Activated gamma-delta T cell (primary cell): ENCODE measurements at regions not wholly inside any gene's neighbourhood (a gene's known extent, or its start where the extent isn't known, plus 50 kb on each side); places are given as distances from the start of the nearest gene placed in this dataset.
"Not testable (repeated sequence)": the region's sequence is repeated elsewhere in the genome, so short reads cannot be mapped to it uniquely, and the experiment has no call there.

Experiments
- DNase-seq: peaks from one replicate; lab custom pipeline; 2025; lab: John Stamatoyannopoulos, UW

DNA sequence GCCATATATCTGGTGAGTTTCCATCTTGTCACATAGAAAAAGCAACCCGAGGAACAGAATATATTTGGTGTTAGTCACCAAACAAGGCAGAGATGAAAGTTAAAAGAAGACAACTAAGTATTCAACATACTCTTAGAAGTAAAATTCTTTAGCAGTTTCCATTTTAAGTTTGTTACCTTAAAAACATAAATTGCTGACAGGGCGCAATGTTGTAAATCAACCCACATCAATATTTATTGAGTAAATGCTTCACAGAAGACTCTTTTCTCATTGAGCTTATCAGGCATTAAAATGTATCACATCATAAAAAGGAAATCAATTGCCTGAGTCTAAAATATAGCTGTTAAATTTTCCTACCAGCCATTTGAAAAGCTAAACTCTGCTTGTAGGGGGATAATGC lies 603.0 kb downstream of the FBXO15 start:
- no peak for DNase-seq

DNA sequence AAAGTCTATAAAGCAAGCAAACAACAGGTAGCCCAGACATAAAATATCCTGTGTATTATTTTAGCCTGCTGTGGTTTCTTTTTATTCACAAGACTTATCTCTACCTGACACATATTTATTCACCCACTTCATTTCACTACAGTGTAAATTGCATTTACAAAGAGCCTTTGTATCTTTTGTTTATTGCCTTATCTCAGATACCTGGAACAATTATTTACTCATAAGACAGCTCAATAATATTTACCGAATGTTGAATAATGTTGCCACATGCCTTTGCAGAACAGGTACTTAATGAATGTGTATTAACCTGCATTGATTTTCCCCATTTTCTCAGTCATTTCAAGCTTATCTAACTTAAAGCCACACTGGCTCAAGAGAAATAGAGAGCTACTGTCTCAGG lies 603.6 kb downstream of the FBXO15 start:
- no peak for DNase-seq

DNA sequence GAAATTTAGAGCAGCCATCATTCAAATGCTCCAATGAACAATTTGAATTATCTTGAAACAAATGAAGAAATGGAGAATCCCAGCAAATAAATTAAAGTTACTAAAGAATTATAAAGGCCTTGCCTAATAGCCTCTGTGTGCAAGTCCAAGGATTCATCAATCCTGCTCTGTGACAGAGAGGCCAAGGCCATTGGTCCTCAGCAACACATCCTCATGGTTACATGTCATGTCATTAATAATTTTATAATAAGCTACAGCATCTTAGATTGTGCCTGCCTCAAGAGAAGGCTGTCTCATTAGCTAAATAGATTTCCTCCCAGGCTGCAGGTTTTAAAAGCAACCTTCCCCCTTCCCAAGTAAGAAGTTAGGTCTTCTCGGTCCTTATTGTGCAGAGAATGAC lies 611.6 kb downstream of the FBXO15 start:
- no peak for DNase-seq

DNA sequence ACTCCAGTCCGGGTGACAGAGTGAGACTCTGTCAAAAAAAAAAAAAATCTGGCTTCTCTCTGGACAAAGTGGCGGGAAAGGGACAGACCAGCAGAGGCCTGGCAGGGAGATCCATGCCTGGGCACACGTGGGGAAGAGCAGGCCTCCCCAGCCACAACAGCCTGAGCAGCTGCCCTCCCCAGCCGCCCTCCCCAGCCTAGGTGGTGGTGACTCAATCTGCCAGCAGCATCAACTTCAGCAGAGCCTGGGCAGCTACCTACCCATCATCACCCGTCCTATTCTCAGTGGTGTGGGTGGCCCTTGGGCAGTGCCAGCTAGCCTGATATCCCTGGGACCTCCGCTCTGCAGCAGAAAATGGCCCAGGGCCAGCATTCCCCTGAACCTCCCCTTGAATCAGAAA lies 612.4 kb downstream of the FBXO15 start:
- DNase-seq = no peak

- no peak for DNase-seq
Measured at GRCh38 chr18:73531601-73532000, 616.0 kb downstream of the FBXO15 start.

DNA sequence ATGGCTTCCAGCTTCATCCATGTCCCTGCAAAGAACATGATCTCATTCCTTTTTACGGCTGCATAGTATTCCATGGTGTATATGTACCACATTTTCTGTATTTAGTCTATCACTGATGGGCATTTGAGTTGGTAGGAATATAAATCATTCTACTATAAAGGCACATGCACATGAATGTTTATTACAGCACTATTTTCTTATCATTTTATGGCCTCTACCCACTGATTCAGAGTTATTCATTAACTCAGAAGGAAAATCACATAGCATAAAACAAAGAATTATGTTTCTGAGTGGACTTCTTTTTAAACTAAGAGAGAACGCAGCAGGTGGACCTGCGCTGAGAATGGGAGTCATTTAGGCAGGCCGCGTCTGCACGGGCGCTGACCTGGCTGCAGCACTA lies 619.6 kb downstream of the FBXO15 start:
- no peak for DNase-seq

GRCh38 chr18:73520229-73520628 lies 627.4 kb downstream of the FBXO15 start:
- DNase-seq = no peak

GRCh38 chr18:73516056-73516455 lies 631.6 kb downstream of the FBXO15 start:
- DNase-seq = not testable (repeated sequence)

GRCh38 chr18:73514449-73514848 lies 633.2 kb downstream of the FBXO15 start:
- no peak for DNase-seq

DNA sequence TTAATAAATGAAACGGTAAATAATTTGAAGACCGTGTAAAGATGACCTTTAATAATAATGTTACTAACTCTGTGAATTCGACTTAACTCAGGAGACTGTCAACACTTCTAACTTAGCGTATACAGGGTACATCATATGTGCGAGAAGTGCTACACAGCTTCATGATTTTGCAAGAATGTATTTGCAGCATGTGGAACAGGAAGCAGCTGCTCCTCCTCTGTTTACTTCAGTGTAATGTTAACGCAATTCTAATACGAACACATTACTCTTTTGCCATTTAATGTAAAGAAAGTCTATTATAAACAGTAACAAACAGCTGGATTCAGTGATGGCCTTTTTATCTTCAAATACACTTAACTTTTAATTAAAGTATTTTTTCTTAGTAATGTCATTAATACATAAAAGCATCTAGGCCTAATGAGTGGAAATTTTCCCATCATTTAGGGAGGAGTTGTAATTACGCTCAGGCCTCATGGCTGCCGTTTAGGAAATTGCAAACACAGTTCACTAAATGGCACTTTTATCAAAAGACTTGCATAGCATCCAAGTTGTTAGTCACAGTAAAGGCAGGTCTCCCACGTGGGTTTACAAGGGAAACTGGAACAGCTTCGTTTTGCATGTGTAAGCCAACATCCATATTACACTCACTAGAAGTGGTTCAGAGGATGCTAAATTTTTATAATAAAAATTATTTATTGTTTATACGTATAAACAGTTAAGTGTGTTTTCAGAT lies 635.7 kb downstream of the FBXO15 start:
- no peak for DNase-seq

DNA sequence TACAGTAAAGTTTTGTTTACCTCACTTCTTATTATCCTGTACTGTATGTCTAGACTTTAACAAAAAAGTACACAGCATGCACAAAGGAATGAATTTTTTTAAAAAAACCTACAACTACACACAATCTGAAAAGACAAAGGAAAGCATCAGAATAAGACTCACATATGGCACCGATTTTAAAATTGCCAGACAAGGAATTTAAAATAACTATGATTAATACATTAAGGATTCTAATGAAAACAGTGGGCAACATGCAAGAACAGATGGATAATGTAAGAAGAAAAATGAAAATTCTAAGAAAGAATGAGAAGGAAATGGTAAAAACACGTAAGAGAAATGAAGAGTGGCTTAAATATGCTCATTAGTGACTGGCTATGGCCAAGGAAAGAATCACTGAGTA lies 638.2 kb downstream of the FBXO15 start:
- no peak for DNase-seq

DNA sequence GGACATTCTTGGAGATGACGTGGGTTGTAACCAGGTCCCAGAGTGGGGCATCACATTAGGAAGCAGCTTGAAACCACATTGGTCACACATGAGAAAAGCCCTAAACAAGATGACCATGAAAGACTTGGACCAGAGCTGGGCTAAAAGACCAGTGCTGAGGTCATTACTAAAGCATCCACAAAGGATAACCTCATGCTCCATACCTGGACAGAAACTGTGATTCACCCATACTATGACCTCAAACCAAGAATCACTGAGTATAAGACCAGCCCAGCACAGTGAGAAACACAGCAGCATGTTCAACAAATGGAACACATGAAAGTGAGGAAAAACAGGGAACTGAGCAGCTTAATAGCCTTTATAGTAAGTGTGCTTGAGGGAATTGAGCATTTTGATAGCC lies 635.5 kb upstream of the NETO1 start:
- DNase-seq = no peak

GRCh38 chr18:73487966-73488365 lies 620.2 kb upstream of the NETO1 start:
- no peak for DNase-seq

GRCh38 chr18:73485166-73485565 lies 617.4 kb upstream of the NETO1 start:
- no peak for DNase-seq

DNA sequence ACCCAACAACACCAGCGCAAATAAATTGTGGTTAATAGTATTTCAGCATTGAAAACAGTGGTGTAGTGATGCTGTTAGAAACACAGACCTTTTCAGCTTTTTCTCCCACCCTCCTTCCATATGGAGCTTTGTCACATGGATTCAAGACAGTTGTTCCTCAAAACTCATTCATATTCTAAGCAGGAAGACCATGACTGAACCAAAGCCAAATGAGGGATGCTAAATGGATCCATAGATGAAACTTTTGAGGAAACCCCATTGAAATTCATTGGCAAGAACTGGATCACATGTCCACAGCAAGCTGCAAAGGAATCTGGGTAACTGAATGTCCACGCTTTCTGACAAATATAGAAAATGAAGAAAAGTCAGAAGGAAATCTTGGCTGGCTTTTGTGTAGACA lies 615.1 kb upstream of the NETO1 start:
- no peak for DNase-seq

DNA sequence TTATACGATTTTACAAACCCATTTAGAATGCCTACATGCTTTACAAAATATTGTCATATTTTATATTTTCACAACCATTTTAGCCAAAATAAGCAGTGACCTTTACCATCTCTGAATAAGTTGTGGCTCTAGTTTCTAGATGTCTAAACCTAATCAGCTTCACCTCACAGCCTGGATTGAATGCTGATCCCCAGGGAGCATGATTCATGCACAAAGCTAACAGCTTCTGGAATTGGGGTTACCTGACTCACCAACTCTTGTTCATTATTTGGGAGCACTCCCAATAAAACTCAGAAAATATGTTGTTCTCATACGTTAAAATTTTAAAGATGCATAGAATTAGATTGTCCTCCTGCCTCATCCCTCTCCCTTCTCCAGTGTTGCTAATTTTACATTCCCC lies 611.7 kb upstream of the NETO1 start:
- no peak for DNase-seq

GRCh38 chr18:73478191-73478590 lies 610.4 kb upstream of the NETO1 start:
- DNase-seq = no peak

- no peak for DNase-seq
Measured at GRCh38 chr18:73476031-73476430, 608.2 kb upstream of the NETO1 start.

- DNase-seq = no peak
Measured at GRCh38 chr18:73462092-73462491, 594.3 kb upstream of the NETO1 start.

DNA sequence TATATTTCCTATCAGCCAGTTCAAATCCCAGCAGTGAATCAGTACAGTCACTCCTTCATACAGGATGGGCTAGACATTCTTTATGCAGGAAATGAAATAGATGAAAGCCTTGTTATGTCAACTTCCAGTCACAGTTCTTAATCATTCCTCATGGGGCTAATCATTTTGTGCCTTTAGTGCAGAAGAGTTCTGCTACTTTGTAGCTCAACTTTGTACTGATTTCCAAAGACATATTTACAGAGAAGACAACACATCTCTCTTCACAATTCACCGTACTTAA lies 593.9 kb upstream of the NETO1 start:
- no peak for DNase-seq

DNA sequence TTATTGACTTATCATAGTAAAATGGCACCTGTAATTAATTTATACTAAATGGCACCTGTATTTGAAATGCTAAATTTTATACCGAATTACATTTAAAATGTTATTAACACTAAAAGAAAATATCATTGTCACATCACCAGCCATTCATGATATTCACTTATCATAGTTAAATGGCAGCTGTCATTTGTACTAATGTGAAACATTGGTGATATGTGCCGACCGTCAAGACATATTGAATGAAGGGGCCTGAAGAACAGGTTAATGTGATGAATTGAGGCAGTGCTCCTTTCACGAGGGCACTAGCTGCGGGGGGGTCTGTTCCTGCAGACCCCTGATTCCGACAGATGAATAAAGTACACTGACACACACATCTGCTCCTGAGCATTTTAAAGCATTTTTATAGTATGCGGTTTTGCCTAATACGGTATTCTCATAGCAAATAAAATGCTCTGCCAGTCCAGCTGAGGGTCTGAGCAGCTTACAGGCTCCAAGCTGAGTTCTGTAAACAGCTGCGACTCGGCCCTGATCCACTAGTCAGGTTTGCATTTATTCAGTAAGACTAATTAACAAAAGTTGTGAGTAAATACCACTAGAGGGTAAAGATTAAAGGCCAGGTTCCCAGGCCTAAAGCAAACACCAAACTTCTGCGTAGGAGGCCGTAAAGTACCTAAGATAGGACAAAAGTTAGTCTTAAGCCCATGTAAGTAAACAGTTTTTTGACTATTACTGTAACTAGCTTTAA lies 593.4 kb upstream of the NETO1 start:
- no peak for DNase-seq

- no peak for DNase-seq
Measured at GRCh38 chr18:73458186-73458964, 590.6 kb upstream of the NETO1 start.

GRCh38 chr18:73456643-73457042 lies 588.9 kb upstream of the NETO1 start:
- DNase-seq = no peak
